Endothelial cell of umbilical vein (primary cell): ENCODE measurements at regions not wholly inside any gene's neighbourhood (a gene's known extent, or its start where the extent isn't known, plus 50 kb on each side); places are given as distances from the start of the nearest gene placed in this dataset.

ENCODE experiments used
- BruUV-seq: library from RNA; stranded (reverse); fragments of 400-500 nt; replicated peaks from 2 replicates; lab custom pipeline; 2021; lab: Mats Ljungman, UMichigan
- CTCF ChIA-PET: fragments of 300-600, 350-600 bp; sonication (Branson Sonifier 250); formaldehyde crosslinking; loops from one replicate; lab custom pipeline; 2021; ENCODE audit warnings: antibody characterized with exemption, inconsistent platforms; lab: Charles Lee
- POLR2A ChIA-PET: fragments of 300-600, 350-600 bp; sonication (Branson Sonifier 250); formaldehyde crosslinking; loops from one replicate; lab custom pipeline; 2021; ENCODE audit warnings: antibody characterized with exemption, inconsistent platforms; lab: Charles Lee
- DNase-seq: peaks from one replicate; pipeline ENCODE4 v3.0.0-alpha.2; 2011; ENCODE audit warnings: low read depth, low spot score
- FAIRE-seq: peaks from 2 replicates; lab custom pipeline; 2011; peaks lifted over from hg19 to GRCh38; lab: Jason Lieb, UNC
- H2AFZ ChIP-seq: 2 replicates; pipeline ENCODE4 v1.6.0; 2012; ENCODE audit warnings: low read depth, low read length, control low read depth, inconsistent platforms
- H3K27ac ChIP-seq: 2 replicates; pipeline ENCODE4 v1.5.1; 2011; ENCODE audit warnings: low read depth, mild to moderate bottlenecking, control low read depth, low read length, moderate library complexity; ENCODE audit not compliant: insufficient read depth
- H3K27me3 ChIP-seq, 2 experiments: 2 replicates each; pipeline versions ENCODE4 v1.6.0 to v1.6.1; 2011; ENCODE audit warnings: low read length in 2 of 2, mixed read lengths in 1 of 2; ENCODE audit not compliant: control insufficient read depth in 2 of 2, insufficient read depth in 2 of 2
- H3K36me3 ChIP-seq, 2 experiments: 2 replicates in 1 of 2; 3 replicates in 1 of 2; pipeline ENCODE4 v1.5.1; 2011; ENCODE audit warnings: low read length in 2 of 2, mild to moderate bottlenecking in 1 of 2, moderate library complexity in 1 of 2; ENCODE audit not compliant: control insufficient read depth in 2 of 2, insufficient read depth in 2 of 2; ENCODE audit errors: extremely low read depth in 1 of 2
- H3K4me1 ChIP-seq: 3 replicates; pipeline ENCODE4 v1.5.1; 2011; ENCODE audit warnings: mild to moderate bottlenecking, low read length; ENCODE audit not compliant: control insufficient read depth, insufficient read depth; ENCODE audit errors: extremely low read depth
- H3K4me2 ChIP-seq: 2 replicates; pipeline ENCODE4 v1.6.1; 2011; ENCODE audit warnings: low read length, control low read depth, mixed read lengths; ENCODE audit not compliant: insufficient read depth
- H3K4me3 ChIP-seq, 3 experiments: fragments of 200-600 bp in 1 of 3; sonication (generic), shearing (Covaris generic) in 1 of 3; replicated peaks in 1 of 3; 2 replicates each; pipeline ENCODE4 v1.5.1; 2011 to 2016; ENCODE audit warnings: control low read depth in 3 of 3, low read length in 3 of 3, mild to moderate bottlenecking in 2 of 3, inconsistent platforms in 1 of 3, low read depth in 1 of 3, moderate library complexity in 1 of 3; ENCODE audit not compliant: insufficient read depth in 1 of 3
- H3K79me2 ChIP-seq: 2 replicates; pipeline ENCODE4 v1.6.0; 2012; ENCODE audit warnings: low read length, inconsistent platforms; ENCODE audit not compliant: control insufficient read depth, insufficient read depth
- H3K9ac ChIP-seq: replicated peaks from 2 replicates; pipeline ENCODE3; 2011; ENCODE audit warnings: low read length, control low read depth; ENCODE audit not compliant: insufficient read depth; ENCODE audit errors: extremely low read depth
- H3K9me1 ChIP-seq: replicated peaks from 3 replicates; pipeline ENCODE4 v1.6.0; 2011; ENCODE audit warnings: mild to moderate bottlenecking, low read length; ENCODE audit not compliant: control insufficient read depth, insufficient read depth; ENCODE audit errors: extremely low read depth
- H3K9me3 ChIP-seq: replicated peaks from 2 replicates; pipeline ENCODE4 v1.5.1; 2012; ENCODE audit warnings: low read length, inconsistent platforms; ENCODE audit not compliant: control insufficient read depth, insufficient read depth
- H4K20me1 ChIP-seq: replicated peaks from 2 replicates; pipeline ENCODE3; 2011; ENCODE audit warnings: mild to moderate bottlenecking, low read length; ENCODE audit not compliant: control insufficient read depth, insufficient read depth; ENCODE audit errors: extremely low read depth
- CTCF ChIP-seq, 2 donors: IDR thresholded peaks; 1 replicate in 1 of 2; 2 replicates in 1 of 2; pipeline ENCODE4 v1.5.1; 2011; ENCODE audit warnings: low read length in 2 of 2, mild to moderate bottlenecking in 2 of 2, moderate library complexity in 2 of 2, control low read depth in 1 of 2, inconsistent platforms in 1 of 2, low read depth in 1 of 2; ENCODE audit not compliant: insufficient read depth in 1 of 2; ENCODE audit errors: extremely low read depth in 1 of 2
- EZH2 ChIP-seq: IDR thresholded peaks from 2 replicates; pipeline ENCODE4 v1.6.1; 2012; ENCODE audit warnings: borderline replicate concordance, low read depth, mild to moderate bottlenecking, moderate library complexity, low read length, inconsistent platforms; ENCODE audit not compliant: severe bottlenecking
- FOS ChIP-seq: IDR thresholded peaks from 2 replicates; pipeline ENCODE4 v1.6.1; 2011; ENCODE audit warnings: mild to moderate bottlenecking, low read length, moderate library complexity, borderline replicate concordance; ENCODE audit not compliant: insufficient read depth
- GATA2 ChIP-seq: IDR thresholded peaks from 2 replicates; pipeline ENCODE4 v1.7.0; 2011; ENCODE audit warnings: low read depth, mild to moderate bottlenecking, moderate library complexity, mixed read lengths, low read length; ENCODE audit not compliant: insufficient read length, insufficient read depth
- JUN ChIP-seq: IDR thresholded peaks from 2 replicates; pipeline ENCODE4 v1.6.1; 2011; ENCODE audit warnings: borderline replicate concordance, low read depth; ENCODE audit not compliant: insufficient read length, insufficient read depth
- MAX ChIP-seq: IDR thresholded peaks from 2 replicates; pipeline ENCODE4 v1.6.1; 2011; ENCODE audit not compliant: insufficient read depth, insufficient read length
- MYC ChIP-seq: IDR thresholded peaks from one replicate; pipeline ENCODE4 v1.6.1; 2011; ENCODE audit warnings: mild to moderate bottlenecking, low read depth, low read length
- POLR2A ChIP-seq: IDR thresholded peaks from 2 replicates; pipeline ENCODE4 v1.6.1; 2012; ENCODE audit warnings: low read depth, mild to moderate bottlenecking, control low read depth, low read length
- POLR2AphosphoS5 ChIP-seq: IDR thresholded peaks from 2 replicates; pipeline ENCODE4 v1.6.1; 2012; ENCODE audit warnings: low read depth, mild to moderate bottlenecking, control low read depth, low read length, moderate library complexity; ENCODE audit not compliant: insufficient read depth
- dilution Hi-C: fragments of 300-500 bp; cut with MboI; formaldehyde crosslinking; loops from one replicate; pipeline ENCODE4 v1.15.0; 2019; ENCODE audit warnings: low sequenced_read_pairs; ENCODE audit not compliant: extremely low pct_ligation_motif_present
- intact Hi-C: fragments of 100-400 bp; cut with micrococcal nuclease; formaldehyde crosslinking; loops from one replicate; pipeline ENCODE4 v1.10.0; 2022

GRCh38 chr20:10777710-10778109 lies 103.9 kb upstream of the JAG1 start:
- H3K9ac ChIP-seq, result no peak overlapping the region
- no peaks in the 10 kb centered on the region for H3K79me2 ChIP-seq
- H3K9me1 ChIP-seq, result no peaks in the 10 kb centered on the region
- no peak for DNase-seq
- H2AFZ ChIP-seq, result no peak overlapping the region
- H3K27ac ChIP-seq, result no peak overlapping the region
- no peaks in the 10 kb centered on the region for H4K20me1 ChIP-seq
- no peaks in the 10 kb centered on the region for H3K9me3 ChIP-seq
- intact Hi-C loops (no loop called here), dilution Hi-C loops (no loop called here)
- no peak overlapping the region for H3K4me2 ChIP-seq
- POLR2A ChIA-PET, result no interaction called here
- FAIRE-seq, result no peak
- no peak overlapping the region for H3K4me3 ChIP-seq
- H3K36me3 ChIP-seq, result no peaks in the 10 kb centered on the region
- CTCF ChIA-PET, result no interaction called here
- TF ChIP-seq POLR2AphosphoS5 (no peak), MYC (no peak), EZH2 (no peak), FOS (no peak), MAX (no peak), JUN (no peak), POLR2A (no peak), GATA2 (no peak), CTCF (IDR thresholded peaks at IDR 0.05; ENCODE audit: extremely low read depth in 1 of 2, insufficient read depth in 1 of 2, low read depth in 1 of 2, low read length in 2 of 2) (no peak)
- no TSS peak for BruUV-seq
- no peaks in the 10 kb centered on the region for H3K27me3 ChIP-seq
- no peaks in the 10 kb centered on the region for H3K4me1 ChIP-seq
